Astrocyte (in vitro differentiated cells and primary cell): ENCODE measurements at regions not wholly inside any gene's neighbourhood (a gene's known extent, or its start where the extent isn't known, plus 50 kb on each side); places are given as distances from the start of the nearest gene placed in this dataset.

Source experiments
- DNase-seq: peaks from one replicate; pipeline ENCODE4 v3.0.0-alpha.2; 2010; ENCODE audit warnings: low read depth
- FAIRE-seq: peaks from 2 replicates; lab custom pipeline; 2011; peaks lifted over from hg19 to GRCh38; lab: Jason Lieb, UNC
- H2AFZ ChIP-seq: 2 replicates; pipeline ENCODE4 v1.6.0; 2012; ENCODE audit warnings: low read depth, low read length, inconsistent platforms
- H3K27ac ChIP-seq: 2 replicates; pipeline ENCODE4 v1.5.1; 2011; ENCODE audit warnings: low read depth, low read length, inconsistent platforms
- H3K27me3 ChIP-seq: 2 replicates; pipeline ENCODE4 v1.6.0; 2011; ENCODE audit warnings: low read length, inconsistent platforms; ENCODE audit not compliant: insufficient read depth
- H3K36me3 ChIP-seq: 2 replicates; pipeline ENCODE4 v1.5.1; 2011; ENCODE audit warnings: low read length, inconsistent platforms; ENCODE audit not compliant: insufficient read depth
- H3K4me1 ChIP-seq: 2 replicates; pipeline ENCODE4 v1.5.1; 2011; ENCODE audit warnings: low read length, inconsistent platforms; ENCODE audit not compliant: insufficient read depth
- H3K4me2 ChIP-seq: 2 replicates; pipeline ENCODE4 v1.6.0; 2012; ENCODE audit warnings: low read length, inconsistent platforms
- H3K4me3 ChIP-seq: 2 replicates; pipeline ENCODE4 v1.5.1; 2011; ENCODE audit warnings: low read depth, mild to moderate bottlenecking, low read length, inconsistent platforms; ENCODE audit not compliant: insufficient read depth
- H3K79me2 ChIP-seq: 2 replicates; pipeline ENCODE4 v1.6.0; 2012; ENCODE audit warnings: mild to moderate bottlenecking, low read length, inconsistent platforms; ENCODE audit not compliant: insufficient read depth
- H3K9ac ChIP-seq: 2 replicates; pipeline ENCODE4 v1.6.0; 2012; ENCODE audit warnings: mild to moderate bottlenecking, low read length, inconsistent platforms
- H3K9me3 ChIP-seq: 2 replicates; pipeline ENCODE4 v1.5.1; 2012; ENCODE audit warnings: low read depth, mild to moderate bottlenecking, low read length, inconsistent platforms; ENCODE audit not compliant: insufficient read depth
- H4K20me1 ChIP-seq: 2 replicates; pipeline ENCODE4 v1.6.0; 2012; ENCODE audit warnings: low read length, inconsistent platforms; ENCODE audit not compliant: insufficient read depth
- H3K27ac Mint-ChIP-seq: one replicate; pipeline ENCODE4 v1.8.0; 2021; ENCODE audit warnings: mild to moderate bottlenecking, mixed read lengths; ENCODE audit not compliant: unreplicated experiment
- H3K27me3 Mint-ChIP-seq: one replicate; pipeline ENCODE4 v1.8.0; 2021; ENCODE audit warnings: low read depth, mixed read lengths; ENCODE audit not compliant: unreplicated experiment
- H3K36me3 Mint-ChIP-seq: one replicate; pipeline ENCODE4 v1.8.0; 2021; ENCODE audit warnings: low read depth, mixed read lengths; ENCODE audit not compliant: unreplicated experiment
- H3K4me1 Mint-ChIP-seq: one replicate; pipeline ENCODE4 v1.8.0; 2021; ENCODE audit warnings: low read depth, mixed read lengths; ENCODE audit not compliant: unreplicated experiment
- H3K4me3 Mint-ChIP-seq: one replicate; pipeline ENCODE4 v1.8.0; 2021; ENCODE audit warnings: mild to moderate bottlenecking, moderate library complexity, mixed read lengths; ENCODE audit not compliant: unreplicated experiment
- H3K9me3 Mint-ChIP-seq: one replicate; pipeline ENCODE4 v1.8.0; 2021; ENCODE audit warnings: mild to moderate bottlenecking, mixed read lengths; ENCODE audit not compliant: unreplicated experiment
- EZH2 ChIP-seq: IDR thresholded peaks from 2 replicates; pipeline ENCODE4 v1.6.1; 2012; ENCODE audit warnings: mild to moderate bottlenecking, low read length, inconsistent platforms; ENCODE audit not compliant: insufficient read depth
- TF ChIP-seq, protein P1 (sequence below): IDR thresholded peaks from 2 replicates; pipeline ENCODE4 v1.5.1; 2011; ENCODE audit warnings: low read depth, mild to moderate bottlenecking, inconsistent platforms, low read length, moderate library complexity; ENCODE audit not compliant: insufficient read depth

GRCh38 chr2:60054571-60055340 lies 498.7 kb downstream of the BCL11A start:
- peaks cover 3% of the 10 kb centered on the region for H3K9me3 ChIP-seq
- peaks cover 15% of the 10 kb centered on the region for H3K27me3 Mint-ChIP-seq
- DNase-seq: no peak
- no peak overlapping the region for H3K27ac Mint-ChIP-seq
- FAIRE-seq: no peak
- H3K9ac ChIP-seq: no peak overlapping the region
- no peaks in the 10 kb centered on the region for H3K9me3 Mint-ChIP-seq
- H3K4me2 ChIP-seq: no peak overlapping the region
- no peaks in the 10 kb centered on the region for H3K79me2 ChIP-seq
- no peak overlapping the region for H3K4me3 Mint-ChIP-seq
- no peaks in the 10 kb centered on the region for H4K20me1 ChIP-seq
- H3K36me3 ChIP-seq: no peaks in the 10 kb centered on the region
- no peaks in the 10 kb centered on the region for H3K4me1 ChIP-seq
- no peaks in the 10 kb centered on the region for H3K4me1 Mint-ChIP-seq
- no peaks in the 10 kb centered on the region for H3K27me3 ChIP-seq
- TF ChIP-seq EZH2: no peak
- TF ChIP-seq, protein P1, sequence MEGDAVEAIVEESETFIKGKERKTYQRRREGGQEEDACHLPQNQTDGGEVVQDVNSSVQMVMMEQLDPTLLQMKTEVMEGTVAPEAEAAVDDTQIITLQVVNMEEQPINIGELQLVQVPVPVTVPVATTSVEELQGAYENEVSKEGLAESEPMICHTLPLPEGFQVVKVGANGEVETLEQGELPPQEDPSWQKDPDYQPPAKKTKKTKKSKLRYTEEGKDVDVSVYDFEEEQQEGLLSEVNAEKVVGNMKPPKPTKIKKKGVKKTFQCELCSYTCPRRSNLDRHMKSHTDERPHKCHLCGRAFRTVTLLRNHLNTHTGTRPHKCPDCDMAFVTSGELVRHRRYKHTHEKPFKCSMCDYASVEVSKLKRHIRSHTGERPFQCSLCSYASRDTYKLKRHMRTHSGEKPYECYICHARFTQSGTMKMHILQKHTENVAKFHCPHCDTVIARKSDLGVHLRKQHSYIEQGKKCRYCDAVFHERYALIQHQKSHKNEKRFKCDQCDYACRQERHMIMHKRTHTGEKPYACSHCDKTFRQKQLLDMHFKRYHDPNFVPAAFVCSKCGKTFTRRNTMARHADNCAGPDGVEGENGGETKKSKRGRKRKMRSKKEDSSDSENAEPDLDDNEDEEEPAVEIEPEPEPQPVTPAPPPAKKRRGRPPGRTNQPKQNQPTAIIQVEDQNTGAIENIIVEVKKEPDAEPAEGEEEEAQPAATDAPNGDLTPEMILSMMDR: no peak
- no peak overlapping the region for H3K4me3 ChIP-seq
- no peaks in the 10 kb centered on the region for H3K36me3 Mint-ChIP-seq
- H3K27ac ChIP-seq: no peak overlapping the region
- H2AFZ ChIP-seq: no peak overlapping the region

- Histone ChIP-seq H3K9ac (no peak overlapping the region), H3K4me1 (no peaks in the 10 kb centered on the region), H3K36me3 (no peaks in the 10 kb centered on the region), H3K4me2 (no peak overlapping the region), H3K9me3 (peaks cover 3% of the 10 kb centered on the region), H3K27ac (no peak overlapping the region), H3K4me3 (no peak overlapping the region), H2AFZ (no peak overlapping the region), H3K79me2 (no peaks in the 10 kb centered on the region), H4K20me1 (no peaks in the 10 kb centered on the region), H3K27me3 (no peaks in the 10 kb centered on the region)
- H3K4me3 Mint-ChIP-seq: no peak overlapping the region
- FAIRE-seq (no peak), DNase-seq (no peak)
- H3K27ac Mint-ChIP-seq: no peak overlapping the region
- H3K36me3 Mint-ChIP-seq: no peaks in the 10 kb centered on the region
- H3K9me3 Mint-ChIP-seq: no peaks in the 10 kb centered on the region
- TF ChIP-seq EZH2: no peak
- TF ChIP-seq, protein P1: no peak
- H3K4me1 Mint-ChIP-seq: no peaks in the 10 kb centered on the region
- H3K27me3 Mint-ChIP-seq: peaks cover 15% of the 10 kb centered on the region
Measured at GRCh38 chr2:60053791-60054190, 499.7 kb downstream of the BCL11A start.

DNA sequence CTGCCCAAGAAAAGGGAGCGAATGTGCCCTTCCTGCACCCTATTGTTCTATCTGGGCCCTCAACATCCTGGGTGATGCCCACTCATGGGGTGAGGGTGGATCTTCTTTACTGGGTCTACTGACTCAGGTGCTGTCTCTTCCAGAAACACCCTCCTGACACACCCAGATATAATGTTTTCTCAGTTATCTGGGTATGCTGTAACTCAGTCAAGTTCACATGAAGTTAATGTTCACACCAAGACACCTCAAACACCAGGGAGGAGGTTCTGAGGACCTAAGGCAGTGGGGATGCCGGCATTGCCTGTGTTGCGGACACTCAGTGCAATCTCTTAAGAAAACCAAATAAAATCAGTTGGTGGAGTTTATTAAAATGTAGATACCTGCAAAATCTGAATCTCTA lies 500.9 kb downstream of the BCL11A start:
- no peaks in the 10 kb centered on the region for H3K4me1 Mint-ChIP-seq
- Histone ChIP-seq H4K20me1 (no peaks in the 10 kb centered on the region), H3K4me1 (no peaks in the 10 kb centered on the region), H3K9me3 (peaks cover 3% of the 10 kb centered on the region), H2AFZ (no peak overlapping the region), H3K27ac (no peak overlapping the region), H3K79me2 (no peaks in the 10 kb centered on the region), H3K4me3 (no peak overlapping the region), H3K27me3 (no peaks in the 10 kb centered on the region), H3K9ac (no peak overlapping the region), H3K36me3 (no peaks in the 10 kb centered on the region), H3K4me2 (no peak overlapping the region)
- TF ChIP-seq, protein P1: no peak
- TF ChIP-seq EZH2: no peak
- no peak overlapping the region for H3K27ac Mint-ChIP-seq
- FAIRE-seq (no peak), DNase-seq (no peak)
- H3K9me3 Mint-ChIP-seq: no peaks in the 10 kb centered on the region
- peaks cover 15% of the 10 kb centered on the region for H3K27me3 Mint-ChIP-seq
- H3K36me3 Mint-ChIP-seq: no peaks in the 10 kb centered on the region
- H3K4me3 Mint-ChIP-seq: no peak overlapping the region
